Bronchial epithelial cell (primary cell): ENCODE measurements at regions not wholly inside any gene's neighbourhood (a gene's known extent, or its start where the extent isn't known, plus 50 kb on each side); places are given as distances from the start of the nearest gene placed in this dataset.

Experiments used
- DNase-seq: peaks from one replicate; pipeline ENCODE4 v3.0.0-alpha.2; 2010; ENCODE audit warnings: low read depth
- FAIRE-seq: peaks from 2 replicates; lab custom pipeline; 2011; peaks lifted over from hg19 to GRCh38; lab: Jason Lieb, UNC
- H3K27me3 ChIP-seq: 2 replicates; pipeline ENCODE4 v1.5.1; 2011; ENCODE audit warnings: low read length; ENCODE audit not compliant: control insufficient read depth, insufficient read depth
- H3K36me3 ChIP-seq: 2 replicates; pipeline ENCODE4 v1.5.1; 2011; ENCODE audit warnings: low read length; ENCODE audit not compliant: control insufficient read depth, insufficient read depth
- H3K4me3 ChIP-seq: 2 replicates; pipeline ENCODE4 v1.5.1; 2011; ENCODE audit warnings: mild to moderate bottlenecking, low read depth, low read length, control low read depth
- TF ChIP-seq, protein P1 (sequence below): IDR thresholded peaks from 2 replicates; pipeline ENCODE4 v1.5.1; 2011; ENCODE audit warnings: mild to moderate bottlenecking, moderate library complexity, low read length, control low read depth, inconsistent platforms; ENCODE audit not compliant: insufficient read depth, severe bottlenecking

DNA sequence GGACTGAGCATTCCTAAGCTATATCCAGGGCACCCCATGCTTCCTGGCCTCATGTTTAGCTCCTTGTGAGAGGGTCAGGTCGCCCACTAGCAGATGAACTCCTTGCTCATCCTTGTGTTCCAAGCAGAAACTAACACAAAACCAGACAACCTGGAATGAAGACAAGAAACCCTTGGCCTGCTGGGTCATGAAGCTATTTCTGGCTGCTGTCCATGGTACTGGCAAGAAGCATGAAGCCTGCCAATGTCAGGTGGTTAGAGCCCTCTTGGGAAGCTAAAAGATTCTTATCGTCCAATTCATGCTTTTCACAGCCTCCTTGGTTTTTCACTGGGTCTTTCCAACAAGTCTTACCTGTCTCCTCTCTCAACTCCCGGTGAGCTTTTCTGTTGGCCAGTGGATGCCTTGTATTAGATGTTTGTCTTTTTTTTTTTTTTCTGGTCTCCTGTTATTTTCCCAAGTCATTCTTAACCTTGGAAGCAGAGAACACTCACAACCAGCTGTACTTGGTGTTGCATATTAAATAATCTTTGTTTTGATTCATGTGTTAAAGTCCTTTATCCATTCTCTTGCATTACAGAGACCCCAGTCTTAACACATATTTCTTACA is 180.3 kb downstream of the ANKRD60 start:
- no peaks in the 10 kb centered on the region for H3K36me3 ChIP-seq
- H3K4me3 ChIP-seq = no peak overlapping the region
- TF ChIP-seq, protein P1, sequence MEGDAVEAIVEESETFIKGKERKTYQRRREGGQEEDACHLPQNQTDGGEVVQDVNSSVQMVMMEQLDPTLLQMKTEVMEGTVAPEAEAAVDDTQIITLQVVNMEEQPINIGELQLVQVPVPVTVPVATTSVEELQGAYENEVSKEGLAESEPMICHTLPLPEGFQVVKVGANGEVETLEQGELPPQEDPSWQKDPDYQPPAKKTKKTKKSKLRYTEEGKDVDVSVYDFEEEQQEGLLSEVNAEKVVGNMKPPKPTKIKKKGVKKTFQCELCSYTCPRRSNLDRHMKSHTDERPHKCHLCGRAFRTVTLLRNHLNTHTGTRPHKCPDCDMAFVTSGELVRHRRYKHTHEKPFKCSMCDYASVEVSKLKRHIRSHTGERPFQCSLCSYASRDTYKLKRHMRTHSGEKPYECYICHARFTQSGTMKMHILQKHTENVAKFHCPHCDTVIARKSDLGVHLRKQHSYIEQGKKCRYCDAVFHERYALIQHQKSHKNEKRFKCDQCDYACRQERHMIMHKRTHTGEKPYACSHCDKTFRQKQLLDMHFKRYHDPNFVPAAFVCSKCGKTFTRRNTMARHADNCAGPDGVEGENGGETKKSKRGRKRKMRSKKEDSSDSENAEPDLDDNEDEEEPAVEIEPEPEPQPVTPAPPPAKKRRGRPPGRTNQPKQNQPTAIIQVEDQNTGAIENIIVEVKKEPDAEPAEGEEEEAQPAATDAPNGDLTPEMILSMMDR = no peak
- peaks cover 2% of the 10 kb centered on the region for H3K27me3 ChIP-seq
- FAIRE-seq = no peak
- peak; percentile 39 for DNase-seq

DNA sequence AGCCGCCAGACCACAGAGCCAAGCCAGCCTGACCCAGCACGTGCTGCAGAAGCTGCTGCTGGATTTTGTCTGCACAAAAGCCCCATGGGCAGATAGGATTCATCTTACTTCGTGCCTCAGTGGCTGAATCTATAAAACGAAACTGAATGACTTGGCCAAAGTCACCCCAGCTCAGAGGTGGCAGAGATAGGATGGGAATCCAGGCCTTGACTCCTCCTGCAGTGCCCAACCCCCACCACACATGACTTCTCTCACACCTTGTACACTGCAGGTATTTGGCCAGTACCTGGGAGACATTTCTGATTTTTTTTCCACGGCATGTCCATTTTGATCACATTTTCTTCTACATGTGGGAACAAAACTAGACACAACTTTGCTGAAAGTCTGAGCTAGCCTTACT is 182.1 kb downstream of the ANKRD60 start:
- FAIRE-seq (no peak), DNase-seq (no peak)
- no peaks in the 10 kb centered on the region for H3K36me3 ChIP-seq
- peaks cover 6% of the 10 kb centered on the region for H3K27me3 ChIP-seq
- no peak overlapping the region for H3K4me3 ChIP-seq
- TF ChIP-seq, protein P1 = no peak

DNA sequence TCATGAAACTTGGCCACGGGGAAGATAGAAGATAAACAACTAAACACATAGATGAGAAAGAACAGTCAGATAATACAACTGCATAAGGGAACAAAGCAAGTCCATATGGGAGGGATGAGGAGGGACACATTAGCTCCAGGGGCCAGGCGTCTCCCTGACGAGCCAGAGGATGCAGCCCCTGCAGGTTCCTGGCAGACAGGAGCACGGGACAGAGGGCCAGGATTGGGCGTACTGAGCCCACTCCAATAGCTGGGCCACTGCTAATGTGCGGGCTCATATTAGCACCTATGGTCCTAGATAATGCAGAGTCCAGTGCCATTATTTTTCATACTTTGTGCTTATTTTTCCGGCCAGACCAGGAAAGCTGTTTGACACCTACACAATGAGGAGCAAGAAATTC is 182.9 kb downstream of the ANKRD60 start:
- Histone ChIP-seq H3K36me3 (no peaks in the 10 kb centered on the region), H3K4me3 (no peak overlapping the region), H3K27me3 (peaks cover 9% of the 10 kb centered on the region)
- TF ChIP-seq, protein P1 = no peak
- FAIRE-seq (no peak), DNase-seq (no peak)

DNA sequence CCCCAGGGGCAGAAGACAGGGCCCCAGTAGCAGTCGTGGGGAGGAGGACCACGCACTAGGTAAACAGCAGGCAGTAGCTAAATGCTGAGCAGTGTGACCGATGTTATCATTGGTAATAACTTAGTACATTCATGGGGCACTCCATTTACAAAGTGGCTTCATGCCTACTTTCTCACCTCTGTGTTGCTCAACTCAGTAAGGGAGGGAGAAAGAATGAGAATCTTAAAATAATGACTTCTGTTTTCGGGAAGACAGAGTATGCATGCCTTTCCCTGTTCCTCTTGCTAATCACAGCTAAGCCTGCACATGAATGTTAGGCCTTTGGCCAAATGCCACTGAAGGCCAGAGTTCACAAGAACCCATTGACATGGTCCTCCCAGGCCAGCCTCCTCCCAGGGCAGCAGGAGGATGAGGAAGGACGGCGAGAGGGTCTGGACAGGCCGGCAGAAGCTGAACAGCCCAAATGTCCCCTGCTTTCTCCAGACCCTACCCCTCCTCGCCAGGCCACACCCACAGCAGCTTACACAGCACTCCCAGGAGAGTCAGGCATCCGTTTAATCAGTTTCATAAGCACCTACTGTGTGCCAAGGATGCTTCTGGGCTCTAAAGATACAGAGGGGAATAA is 183.4 kb downstream of the ANKRD60 start:
- TF ChIP-seq, protein P1 = no peak
- FAIRE-seq = no peak
- H3K27me3 ChIP-seq = peaks cover 9% of the 10 kb centered on the region
- no peak overlapping the region for H3K4me3 ChIP-seq
- no peaks in the 10 kb centered on the region for H3K36me3 ChIP-seq
- DNase-seq = no peak

DNA sequence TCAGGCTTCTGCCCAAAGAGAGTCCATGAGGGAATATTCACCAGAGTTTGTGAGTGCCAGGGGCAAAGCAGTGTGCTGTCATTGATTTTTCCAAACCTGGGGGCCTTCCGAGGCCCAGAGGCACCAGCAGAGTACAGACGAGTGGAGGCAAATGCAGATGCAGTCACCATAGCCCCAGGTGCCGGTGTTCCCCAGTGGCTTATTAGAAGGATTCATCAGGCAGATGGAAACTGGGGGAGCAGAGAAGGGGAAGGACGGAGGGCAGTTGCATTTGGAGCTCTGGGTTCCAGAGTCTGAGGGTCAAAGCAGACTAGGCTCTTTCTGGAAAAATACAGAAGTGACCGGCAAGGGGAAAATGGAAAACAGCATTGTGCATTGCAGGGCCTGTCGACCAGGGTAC is 184.2 kb downstream of the ANKRD60 start:
- H3K4me3 ChIP-seq = no peak overlapping the region
- peaks cover 9% of the 10 kb centered on the region for H3K27me3 ChIP-seq
- H3K36me3 ChIP-seq = no peaks in the 10 kb centered on the region
- no peak for DNase-seq
- TF ChIP-seq, protein P1 = no peak
- FAIRE-seq = no peak
